Brain microvascular endothelial cell (primary cell): ENCODE measurements at regions not wholly inside any gene's neighbourhood (a gene's known extent, or its start where the extent isn't known, plus 50 kb on each side); places are given as distances from the start of the nearest gene placed in this dataset.

ENCODE experiments used
- DNase-seq: peaks from one replicate; pipeline ENCODE4 v3.0.0-alpha.2; 2020
- H3K27ac ChIP-seq: fragments of 250-450 bp; sonication (Bioruptor Pico); 2 replicates; pipeline ENCODE4 v1.5.1; 2020; ENCODE audit warnings: mild to moderate bottlenecking, moderate library complexity
- H3K27me3 ChIP-seq: fragments of 250-450 bp; sonication (Bioruptor Pico); replicated peaks from 2 replicates; pipeline ENCODE4 v1.5.1; 2020; ENCODE audit warnings: mild to moderate bottlenecking
- H3K36me3 ChIP-seq: fragments of 250-450 bp; sonication (Bioruptor Pico); replicated peaks from 2 replicates; pipeline ENCODE4 v1.5.1; 2020; ENCODE audit warnings: mild to moderate bottlenecking
- H3K4me3 ChIP-seq: 2 replicates; pipeline ENCODE4 v1.5.1; 2011; ENCODE audit warnings: low read depth, mild to moderate bottlenecking, control low read depth, low read length, moderate library complexity
- CTCF ChIP-seq: IDR thresholded peaks from 2 replicates; pipeline ENCODE4 v1.5.1; 2011; ENCODE audit warnings: low read depth, mild to moderate bottlenecking, moderate library complexity, low read length, control low read depth, inconsistent platforms; ENCODE audit errors: missing control alignments
- in situ Hi-C: cut with HindIII; loops from 2 replicates; pipeline ENCODE4 v1.10.0; 2017; ENCODE audit warnings: low sequenced_read_pairs, low pct_ligation_motif_present

- in situ Hi-C loops, result no loop called here
These were observed 322.4 kb upstream of the SLCO3A1 start for GRCh38 chr15:91530956-91531582.

GRCh38 chr15:91534235-91534634, 319.3 kb upstream of the SLCO3A1 start:
- no peaks in the 10 kb centered on the region for H3K36me3 ChIP-seq
- DNase-seq, result no peak
- TF ChIP-seq CTCF, result no peak
- no peaks in the 10 kb centered on the region for H3K27me3 ChIP-seq
- in situ Hi-C loops, result no loop called here
- H3K27ac ChIP-seq, result no peak overlapping the region
- H3K4me3 ChIP-seq, result no peak overlapping the region

More at GRCh38 chr15:91530956-91531582, 322.4 kb upstream of the SLCO3A1 start:
- no peak for TF ChIP-seq CTCF
- H3K27me3 ChIP-seq, result no peaks in the 10 kb centered on the region
- H3K4me3 ChIP-seq, result no peak overlapping the region
- no peaks in the 10 kb centered on the region for H3K36me3 ChIP-seq
- H3K27ac ChIP-seq, result no peak overlapping the region
- no peak for DNase-seq

- no peak for TF ChIP-seq CTCF
- in situ Hi-C loops, result no loop called here
- Histone ChIP-seq H3K4me3 (no peak overlapping the region), H3K36me3 (no peaks in the 10 kb centered on the region), H3K27ac (no peak overlapping the region), H3K27me3 (no peaks in the 10 kb centered on the region)
- DNase-seq, result no peak
These were observed 318.5 kb upstream of the SLCO3A1 start for GRCh38 chr15:91534976-91535375.

GRCh38 chr15:91535856-91536500, 317.5 kb upstream of the SLCO3A1 start:
- H3K4me3 ChIP-seq, result no peak overlapping the region
- no peak overlapping the region for H3K27ac ChIP-seq
- DNase-seq, result no peak
- in situ Hi-C loops, result no loop called here
- H3K36me3 ChIP-seq, result no peaks in the 10 kb centered on the region
- no peak for TF ChIP-seq CTCF
- no peaks in the 10 kb centered on the region for H3K27me3 ChIP-seq

GRCh38 chr15:91537856-91538255, 315.7 kb upstream of the SLCO3A1 start:
- in situ Hi-C loops, result no loop called here
- no peak overlapping the region for H3K4me3 ChIP-seq
- no peaks in the 10 kb centered on the region for H3K36me3 ChIP-seq
- H3K27me3 ChIP-seq, result no peaks in the 10 kb centered on the region
- no peak overlapping the region for H3K27ac ChIP-seq
- DNase-seq, result no peak
- no peak for TF ChIP-seq CTCF
